ENCODE measurements at regions not wholly inside any gene's neighbourhood (a gene's known extent, or its start where the extent isn't known, plus 50 kb on each side); places are given as distances from the start of the nearest gene placed in this dataset.

GRCh38 chr13:58235454-58235853 is 603.9 kb downstream of the PCDH17 start:
- TF ChIP-seq FOXP1 (CRISPR knock-in tag; IDR thresholded peaks at IDR 0.05; ENCODE audit: borderline replicate concordance), result no peak
- no peak for TF ChIP-seq RORB (CRISPR knock-in tag; IDR thresholded peaks at IDR 0.05)
- no peak for TF ChIP-seq SMAD4 (CRISPR knock-in tag; IDR thresholded peaks at IDR 0.05)
- ChIA-PET POLR2A (no interaction called here), CTCF (no interaction called here)
- no peaks in the 10 kb centered on the region for H3K36me3 Mint-ChIP-seq
- H3K27ac Mint-ChIP-seq, result no peak overlapping the region
- no peaks in the 10 kb centered on the region for H3K4me1 Mint-ChIP-seq
- ATAC-seq, result no peak
- DNase-seq (ENCODE audit: low spot score), result no peak
- H3K4me3 Mint-ChIP-seq, result no peak overlapping the region
- H3K27me3 Mint-ChIP-seq (ENCODE audit: low read depth), result no peaks in the 10 kb centered on the region
- peaks cover 5% of the 10 kb centered on the region; the same call in 1 of the 2 replicates for H3K9me3 Mint-ChIP-seq

- no peak overlapping the region for H3K4me3 Mint-ChIP-seq
- no peaks in the 10 kb centered on the region for H3K36me3 Mint-ChIP-seq
- ATAC-seq, result peak; percentile 71
- no peak for TF ChIP-seq ZBTB21 (CRISPR knock-in tag; IDR thresholded peaks at IDR 0.05; ENCODE audit: borderline replicate concordance)
- no peak for TF ChIP-seq E2F5 (CRISPR knock-in tag; IDR thresholded peaks at IDR 0.05)
- H3K9me3 Mint-ChIP-seq, result peaks cover 21% of the 10 kb centered on the region
- DNase-seq (ENCODE audit: low spot score), result no peak
- no peaks in the 10 kb centered on the region for H3K27me3 Mint-ChIP-seq (ENCODE audit: low read depth)
- no peak overlapping the region for H3K27ac Mint-ChIP-seq
- no peaks in the 10 kb centered on the region for H3K4me1 Mint-ChIP-seq
- POLR2A ChIA-PET, result no interaction called here
- CTCF ChIA-PET, result interaction anchor here (1.3 kb wide), 1 partner anchor 606 kb away, joined by 3 read pairs; no protein-coding TSS in a partner anchor
Observed at GRCh38 chr13:58238972-58239773, 607.6 kb downstream of the PCDH17 start.

- Mint-ChIP-seq H3K27me3 (ENCODE audit: low read depth) (no peaks in the 10 kb centered on the region), H3K27ac (no peak overlapping the region), H3K36me3 (no peaks in the 10 kb centered on the region), H3K4me1 (no peaks in the 10 kb centered on the region), H3K9me3 (peaks cover 27% of the 10 kb centered on the region), H3K4me3 (no peak overlapping the region)
- ATAC-seq (peak; percentile 18; the same call in 1 of the 2 replicates), DNase-seq (ENCODE audit: low spot score) (no peak)
- CTCF ChIA-PET, result interaction anchor here (1.3 kb wide), 1 partner anchor 606 kb away, joined by 3 read pairs; no protein-coding TSS in a partner anchor
- POLR2A ChIA-PET, result no interaction called here
- TF ChIP-seq MXD4 (CRISPR knock-in tag; IDR thresholded peaks at IDR 0.05; ENCODE audit: borderline replicate concordance) (no peak), ZNF121 (CRISPR knock-in tag; IDR thresholded peaks at IDR 0.05) (no peak), USF2 (CRISPR knock-in tag; IDR thresholded peaks at IDR 0.05) (no peak), ZNF512 (CRISPR knock-in tag; IDR thresholded peaks at IDR 0.05; ENCODE audit: borderline replicate concordance) (no peak), OVOL2 (CRISPR knock-in tag; IDR thresholded peaks at IDR 0.05; ENCODE audit: borderline replicate concordance) (no peak), SMAD3 (CRISPR knock-in tag; IDR thresholded peaks at IDR 0.05; ENCODE audit: borderline replicate concordance) (no peak), TCF7 (CRISPR knock-in tag; IDR thresholded peaks at IDR 0.05; ENCODE audit: low read depth) (no peak), ZNF532 (CRISPR knock-in tag; IDR thresholded peaks at IDR 0.05; ENCODE audit: borderline replicate concordance) (no peak), SOX15 (CRISPR knock-in tag; IDR thresholded peaks at IDR 0.05) (no peak), NFYB (CRISPR knock-in tag; conservative IDR thresholded peaks at IDR 0.05; ENCODE audit: low read depth) (no peak), GABPB1 (CRISPR knock-in tag; IDR thresholded peaks at IDR 0.05) (no peak)
Observed at GRCh38 chr13:58239774-58240268, 608.3 kb downstream of the PCDH17 start.

All from WTC11 (cell line).